ENCODE measurements at regions not wholly inside any gene's neighbourhood (a gene's known extent, or its start where the extent isn't known, plus 50 kb on each side); places are given as distances from the start of the nearest gene placed in this dataset.

- dilution Hi-C loops (cut with HindIII; ENCODE audit: low sequenced_read_pairs, unreplicated experiment) = no loop called here
- no peak overlapping the region for H4K5ac ChIP-seq (ENCODE audit: low read depth, low read length)
- BruUV-seq (replicated peaks) = no TSS peak
Observed at GRCh38 chr18:76725445-76725844, 96.9 kb upstream of the ZNF236 start.

More at GRCh38 chr18:76725445-76725844, 96.9 kb upstream of the ZNF236 start:
- Histone ChIP-seq H3K4me3 (ENCODE audit: insufficient read depth, low read depth, low read length) (no peak overlapping the region), H3K18ac (ENCODE audit: low read depth, low read length) (no peak overlapping the region), H3K36me3 (ENCODE audit: control insufficient read depth, insufficient read depth, low read length) (no peaks in the 10 kb centered on the region), H3K27me3 (ENCODE audit: control insufficient read depth, insufficient read depth, low read length) (peaks cover 7% of the 10 kb centered on the region), H2AFZ (replicated peaks; ENCODE audit: low read length, poor library complexity) (no peak overlapping the region), H3K79me1 (ENCODE audit: low read depth in 1 of 2, low read length in 2 of 2) (no peaks in the 10 kb centered on the region), H3K4me1 (ENCODE audit: control insufficient read depth, insufficient read depth, low read length) (no peaks in the 10 kb centered on the region), H2BK120ac (ENCODE audit: low read depth, low read length) (no peak overlapping the region), H4K20me1 (ENCODE audit: insufficient read depth, low read length) (no peaks in the 10 kb centered on the region), H3K4me2 (ENCODE audit: low read depth, low read length) (no peak overlapping the region), H3K27ac (ENCODE audit: insufficient read depth, low read length) (no peak overlapping the region), H4K8ac (ENCODE audit: low read depth in 2 of 2, low read length in 2 of 2) (no peak overlapping the region), H3K56ac (ENCODE audit: extremely low read depth, insufficient read depth, low read length) (no peak overlapping the region), H3K9me3 (ENCODE audit: control insufficient read depth, insufficient read depth, low read length) (no peaks in the 10 kb centered on the region), H3K9ac (ENCODE audit: low read depth, low read length) (no peak overlapping the region), H2BK15ac (ENCODE audit: low read depth, low read length) (no peak overlapping the region), H3K9me1 (ENCODE audit: insufficient read depth, low read length) (no peaks in the 10 kb centered on the region), H2BK5ac (ENCODE audit: low read depth, low read length, poor library complexity, severe bottlenecking) (no peak overlapping the region), H3K4ac (ENCODE audit: low read depth, low read length) (no peak overlapping the region), H4K91ac (ENCODE audit: insufficient read depth, low read depth, low read length) (no peak overlapping the region), H2AK5ac (ENCODE audit: low read depth, low read length) (no peak overlapping the region), H3K14ac (replicated peaks; ENCODE audit: low read depth, low read length) (no peak overlapping the region), H2BK20ac (ENCODE audit: low read depth, low read length) (no peak overlapping the region), H2AK9ac (replicated peaks; ENCODE audit: low read depth, low read length, poor library complexity) (no peak overlapping the region), H3K23ac (ENCODE audit: low read depth, low read length) (no peak overlapping the region)
- CTCF ChIA-PET = no interaction called here
- in situ Hi-C loops (cut with MboI; ENCODE audit: low sequenced_read_pairs) (no loop called here), intact Hi-C loops (cut with micrococcal nuclease) (no loop called here)
- DNase-seq = no peak
- POLR2A ChIA-PET (ENCODE audit: unreplicated experiment) = interaction anchor here (0.6 kb wide), 1 partner anchor 86 kb away, joined by 4 read pairs; no protein-coding TSS in a partner anchor
- TF ChIP-seq MAZ (IDR thresholded peaks at IDR 0.05; ENCODE audit: borderline replicate concordance, low read depth, low read length) (no peak), USF2 (IDR thresholded peaks at IDR 0.05; ENCODE audit: low read depth, low read length) (no peak), MAFK (IDR thresholded peaks at IDR 0.05; ENCODE audit: low read depth, low read length) (no peak), CEBPB (IDR thresholded peaks at IDR 0.05; ENCODE audit: low read depth, low read length) (no peak), CTCF (conservative IDR thresholded peaks at IDR 0.05; ENCODE audit: low read depth, low read length) (no peak), NFE2L2 (IDR thresholded peaks at IDR 0.05; ENCODE audit: low read depth, low read length) (no peak)
- no peak for ATAC-seq (ENCODE audit: low read depth)
- WGBS, 2 experiments (ENCODE audit: extremely low coverage in 2 of 2, insufficient read length in 1 of 2) = 0% methylated on average over 1 of the region's 2 CpGs; no CpG with 5 or more reads in 1 of the 2 experiments

Data from IMR-90 (cell line).